Astrocyte of the spinal cord (primary cell): ENCODE measurements at regions not wholly inside any gene's neighbourhood (a gene's known extent, or its start where the extent isn't known, plus 50 kb on each side); places are given as distances from the start of the nearest gene placed in this dataset.

Experiments used
- DNase-seq: peaks from one replicate; pipeline ENCODE4 v3.0.0; 2011; ENCODE audit warnings: low read depth, low spot score
- H3K4me3 ChIP-seq: 2 replicates; pipeline ENCODE4 v1.5.1; 2011; ENCODE audit warnings: low read depth, mild to moderate bottlenecking, low read length, moderate library complexity
- CTCF ChIP-seq: IDR thresholded peaks from 2 replicates; pipeline ENCODE4 v1.5.1; 2012; ENCODE audit warnings: low read depth, mild to moderate bottlenecking, low read length, inconsistent platforms
- in situ Hi-C: cut with HindIII; loops from 2 replicates; pipeline ENCODE4 v1.10.0; 2017; ENCODE audit warnings: low sequenced_read_pairs

- no peak for TF ChIP-seq CTCF
- H3K4me3 ChIP-seq = no peak overlapping the region
- DNase-seq = no peak
Measured at GRCh38 chr1:29508458-29509107, 272.3 kb downstream of the PTPRU start.

GRCh38 chr1:29506678-29507225, 270.4 kb downstream of the PTPRU start:
- no peak for DNase-seq
- in situ Hi-C loops = no loop called here
- no peak overlapping the region for H3K4me3 ChIP-seq
- no peak for TF ChIP-seq CTCF

More at GRCh38 chr1:29508458-29509107, 272.3 kb downstream of the PTPRU start:
- in situ Hi-C loops = no loop called here

GRCh38 chr1:29505532-29506220, 269.4 kb downstream of the PTPRU start:
- in situ Hi-C loops = no loop called here
- TF ChIP-seq CTCF = no peak
- H3K4me3 ChIP-seq = no peak overlapping the region
- no peak for DNase-seq

- no peak for TF ChIP-seq CTCF
- no peak overlapping the region for H3K4me3 ChIP-seq
- DNase-seq = no peak
- in situ Hi-C loops = no loop called here
Measured at GRCh38 chr1:29504709-29505410, 268.5 kb downstream of the PTPRU start.

- DNase-seq = no peak
- no peak overlapping the region for H3K4me3 ChIP-seq
- no peak for TF ChIP-seq CTCF
- in situ Hi-C loops = no loop called here
Measured at GRCh38 chr1:29504196-29504595, 267.9 kb downstream of the PTPRU start.

- in situ Hi-C loops = no loop called here
- H3K4me3 ChIP-seq = no peak overlapping the region
- no peak for DNase-seq
- no peak for TF ChIP-seq CTCF
Measured at GRCh38 chr1:29502911-29503840, 266.9 kb downstream of the PTPRU start.
